GM12878 (cell line): ENCODE measurements at regions not wholly inside any gene's neighbourhood (a gene's known extent, or its start where the extent isn't known, plus 50 kb on each side); places are given as distances from the start of the nearest gene placed in this dataset.

Source experiments
- ATAC-seq: fragments of 200-7000 bp; cut with Tn5 transposase; 3 replicates; pipeline ENCODE4 v1.9.1; 2020; ENCODE audit warnings: mild to moderate bottlenecking, moderate library complexity
- BruUV-seq: library from RNA; stranded (reverse); fragments of 400-500 nt; replicated peaks from 2 replicates; lab custom pipeline; 2021; lab: Mats Ljungman, UMichigan
- CTCF ChIA-PET: fragments of 300-600 bp; sonication (Branson Sonifier 250); formaldehyde crosslinking; extraction: SDS; loops from one replicate; lab custom pipeline; 2021; ENCODE audit warnings: inconsistent platforms; lab: Yijun Ruan, JAX
- POLR2A ChIA-PET: fragments of 350-600 bp; formaldehyde crosslinking; extraction: SDS; loops from one replicate; lab custom pipeline; 2021; ENCODE audit warnings: inconsistent platforms; lab: Charles Lee
- RAD21 ChIA-PET: fragments of 300-600 bp; sonication (Branson Sonifier 250); formaldehyde crosslinking; loops from one replicate; lab custom pipeline; 2023; ENCODE audit warnings: antibody characterized with exemption; ENCODE audit not compliant: unreplicated experiment; lab: Charles Lee
- SMC1A ChIA-PET: fragments of 300-600 bp; sonication (Branson Sonifier 250); formaldehyde crosslinking; loops from one replicate; lab custom pipeline; 2023; ENCODE audit not compliant: unreplicated experiment, uncharacterized antibody; lab: Charles Lee
- DNase-seq: peaks from one replicate; pipeline ENCODE4 v3.0.0-alpha.2; 2011; ENCODE audit warnings: low read depth, low spot score
- FAIRE-seq: peaks from 3 replicates; lab custom pipeline; 2011; peaks lifted over from hg19 to GRCh38; lab: Jason Lieb, UNC
- H2AFZ ChIP-seq: 2 replicates; pipeline ENCODE4 v1.6.0; 2011; ENCODE audit warnings: low read depth, low read length, control low read depth; ENCODE audit not compliant: control insufficient read depth
- H3K27ac ChIP-seq: 2 replicates; pipeline ENCODE4 v1.5.1; 2011; ENCODE audit warnings: control low read depth; ENCODE audit not compliant: control insufficient read depth, insufficient read depth
- H3K27me3 ChIP-seq, 2 experiments: replicated peaks in 1 of 2; 2 replicates each; pipeline versions ENCODE4 v1.6.0 to v1.6.1; 2011; ENCODE audit warnings: low read length in 1 of 2; ENCODE audit not compliant: control insufficient read depth in 2 of 2, insufficient read depth in 2 of 2
- H3K36me3 ChIP-seq, 2 experiments: 2 replicates each; pipeline ENCODE4 v1.5.1; 2011; ENCODE audit warnings: low read length in 1 of 2; ENCODE audit not compliant: control insufficient read depth in 2 of 2, insufficient read depth in 2 of 2
- H3K4me1 ChIP-seq: 2 replicates; pipeline ENCODE4 v1.6.1; 2011; ENCODE audit warnings: mild to moderate bottlenecking, low read length, moderate library complexity, mixed read lengths; ENCODE audit not compliant: control insufficient read depth, insufficient read depth
- H3K4me2 ChIP-seq: 2 replicates; pipeline ENCODE4 v1.6.0; 2011; ENCODE audit warnings: control low read depth; ENCODE audit not compliant: control insufficient read depth, insufficient read depth
- H3K4me3 ChIP-seq: fragments of 200-600 bp; sonication (generic); 2 replicates; pipeline ENCODE4 v1.5.1; 2016
- H3K79me2 ChIP-seq: 2 replicates; pipeline ENCODE4 v1.6.0; 2011; ENCODE audit warnings: low read length; ENCODE audit not compliant: control insufficient read depth, insufficient read depth
- H3K9ac ChIP-seq: 2 replicates; pipeline ENCODE4 v1.8.0; 2011; ENCODE audit warnings: low read length, control low read depth, mixed read lengths; ENCODE audit not compliant: control insufficient read depth, insufficient read depth
- H3K9me3 ChIP-seq: replicated peaks from 3 replicates; pipeline ENCODE4 v1.5.1; 2011; ENCODE audit warnings: mild to moderate bottlenecking, low read length; ENCODE audit not compliant: control insufficient read depth, insufficient read depth
- H4K20me1 ChIP-seq: 2 replicates; pipeline ENCODE4 v1.6.0; 2011; ENCODE audit not compliant: control insufficient read depth, insufficient read depth
- BRCA1 ChIP-seq: IDR thresholded peaks from 2 replicates; pipeline ENCODE4 v1.6.1; 2011; ENCODE audit warnings: low read depth, low read length, improper control_type of control experiment
- CEBPB ChIP-seq, 2 experiments: fragments of 150-350 bp in 1 of 2; IDR thresholded peaks; 2 replicates each; pipeline ENCODE4 v1.6.1; 2012 to 2014; ENCODE audit warnings: low read depth in 2 of 2, low read length in 2 of 2, borderline replicate concordance in 1 of 2, inconsistent platforms in 1 of 2
- DPF2 ChIP-seq: fragments of 450-650 bp; IDR thresholded peaks from 2 replicates; pipeline ENCODE4 v1.6.1; 2017; ENCODE audit warnings: mild to moderate bottlenecking
- EED ChIP-seq: sonication (generic); IDR thresholded peaks from 2 replicates; pipeline ENCODE4 v1.6.1; 2016; ENCODE audit warnings: antibody characterized with exemption, low read depth
- ESRRA ChIP-seq: IDR thresholded peaks from 2 replicates; pipeline ENCODE4 v1.6.1; 2012; ENCODE audit warnings: mild to moderate bottlenecking, low read length, improper control_type of control experiment
- IKZF2 ChIP-seq, 2 experiments: fragments of 450-650 bp; IDR thresholded peaks; 2 replicates each; pipeline ENCODE4 v1.6.1; 2017; ENCODE audit warnings: mild to moderate bottlenecking in 2 of 2, moderate library complexity in 2 of 2
- MXI1 ChIP-seq: fragments of 150-350 bp; IDR thresholded peaks from 2 replicates; pipeline ENCODE4 v1.6.1; 2011; ENCODE audit warnings: low read depth, mild to moderate bottlenecking, inconsistent platforms, low read length, improper control_type of control experiment
- NBN ChIP-seq: fragments of 450-650 bp; IDR thresholded peaks from 2 replicates; pipeline ENCODE4 v1.6.1; 2016
- NR2C2 ChIP-seq: IDR thresholded peaks from 2 replicates; pipeline ENCODE4 v1.6.1; 2011; ENCODE audit warnings: borderline replicate concordance, low read depth; ENCODE audit not compliant: control insufficient read depth, insufficient read length
- NR2F1 ChIP-seq: fragments of 450-650 bp; conservative IDR thresholded peaks from 2 replicates; pipeline ENCODE4 v1.6.1; 2017; ENCODE audit warnings: mild to moderate bottlenecking
- RBBP5 ChIP-seq: fragments of 200-600 bp; sonication (generic); conservative IDR thresholded peaks from 2 replicates; pipeline ENCODE4 v1.6.1; 2016
- RELA ChIP-seq: fragments of 450-650 bp; IDR thresholded peaks from 2 replicates; pipeline ENCODE4 v1.8.0; 2014; ENCODE audit warnings: borderline replicate concordance; ENCODE audit not compliant: partially characterized antibody
- TCF12 ChIP-seq: IDR thresholded peaks from 2 replicates; pipeline ENCODE4 v1.6.1; 2011; ENCODE audit warnings: low read depth, mild to moderate bottlenecking, low read length
- TCF3 ChIP-seq: IDR thresholded peaks from 2 replicates; pipeline ENCODE4 v1.6.1; 2012; ENCODE audit warnings: low read depth, mild to moderate bottlenecking, low read length, borderline replicate concordance; ENCODE audit not compliant: insufficient read depth
- ZNF622 ChIP-seq: fragments of 450-650 bp; IDR thresholded peaks from 2 replicates; pipeline ENCODE4 v1.6.1; 2017; ENCODE audit warnings: mild to moderate bottlenecking, inconsistent platforms
- ZZZ3 ChIP-seq: IDR thresholded peaks from 2 replicates; pipeline ENCODE4 v1.6.1; 2011; ENCODE audit warnings: low read depth; ENCODE audit not compliant: control insufficient read depth, insufficient read length
- WGBS: methylation state at CpG from one replicate; pipeline ENCODE4 v1.1.6; 2016; ENCODE audit warnings: low lambda C conversion rate; ENCODE audit not compliant: insufficient replicate concordance, insufficient coverage; ENCODE audit errors: missing lambda C conversion rate; 5-methylcytosine and 5-hydroxymethylcytosine counted together
- in situ Hi-C: fragments of 300-500 bp; cut with MboI; formaldehyde crosslinking; loops from 9 replicates; pipeline ENCODE4 v1.14.3; 2018; ENCODE audit warnings: mixed read lengths
- intact Hi-C: fragments of 100-400 bp; cut with micrococcal nuclease; formaldehyde crosslinking; loops from one replicate; pipeline ENCODE4 v1.14.2; 2022; ENCODE audit not compliant: unreplicated experiment
- TF ChIP-seq, protein P1 (sequence below): fragments of 450-650 bp; IDR thresholded peaks from 2 replicates; pipeline ENCODE4 v1.6.1; 2018; ENCODE audit warnings: borderline replicate concordance, mild to moderate bottlenecking; ENCODE audit not compliant: partially characterized antibody
- TF ChIP-seq, protein P2 (sequence below): fragments of 450-650 bp; formaldehyde crosslinking; IDR thresholded peaks from 2 replicates; pipeline ENCODE4 v1.4.0; 2022; ENCODE audit warnings: mild to moderate bottlenecking, moderate library complexity

DNA sequence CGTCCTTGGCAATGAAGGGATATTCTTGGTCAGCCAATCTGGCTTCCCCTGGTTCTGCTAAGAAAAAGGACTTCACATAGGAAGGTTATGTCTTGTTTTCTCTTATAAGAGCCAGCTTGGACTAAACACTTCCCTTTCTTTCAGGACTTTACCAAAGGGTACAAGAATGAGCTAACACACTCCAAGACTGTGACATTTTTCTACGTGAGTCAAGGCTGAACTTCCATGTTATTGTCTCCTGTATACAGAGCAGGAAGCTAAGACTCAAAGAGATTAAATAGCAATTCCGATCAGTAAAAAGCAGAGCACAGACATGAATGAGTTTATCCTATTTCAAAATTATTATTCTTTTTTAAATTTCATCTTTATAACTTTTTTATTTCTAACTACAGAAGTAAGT lies 63.3 kb upstream of the STT3B start (continued):
- TF ChIP-seq, protein P1, sequence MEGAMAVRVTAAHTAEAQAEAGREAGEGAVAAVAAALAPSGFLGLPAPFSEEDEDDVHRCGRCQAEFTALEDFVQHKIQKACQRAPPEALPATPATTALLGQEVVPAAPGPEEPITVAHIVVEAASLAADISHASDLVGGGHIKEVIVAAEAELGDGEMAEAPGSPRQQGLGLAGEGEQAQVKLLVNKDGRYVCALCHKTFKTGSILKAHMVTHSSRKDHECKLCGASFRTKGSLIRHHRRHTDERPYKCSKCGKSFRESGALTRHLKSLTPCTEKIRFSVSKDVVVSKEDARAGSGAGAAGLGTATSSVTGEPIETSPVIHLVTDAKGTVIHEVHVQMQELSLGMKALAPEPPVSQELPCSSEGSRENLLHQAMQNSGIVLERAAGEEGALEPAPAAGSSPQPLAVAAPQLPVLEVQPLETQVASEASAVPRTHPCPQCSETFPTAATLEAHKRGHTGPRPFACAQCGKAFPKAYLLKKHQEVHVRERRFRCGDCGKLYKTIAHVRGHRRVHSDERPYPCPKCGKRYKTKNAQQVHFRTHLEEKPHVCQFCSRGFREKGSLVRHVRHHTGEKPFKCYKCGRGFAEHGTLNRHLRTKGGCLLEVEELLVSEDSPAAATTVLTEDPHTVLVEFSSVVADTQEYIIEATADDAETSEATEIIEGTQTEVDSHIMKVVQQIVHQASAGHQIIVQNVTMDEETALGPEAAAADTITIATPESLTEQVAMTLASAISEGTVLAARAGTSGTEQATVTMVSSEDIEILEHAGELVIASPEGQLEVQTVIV = no peak
- TF ChIP-seq NR2F1 (no peak), RBBP5 (no peak), TCF3 (no peak)

DNA sequence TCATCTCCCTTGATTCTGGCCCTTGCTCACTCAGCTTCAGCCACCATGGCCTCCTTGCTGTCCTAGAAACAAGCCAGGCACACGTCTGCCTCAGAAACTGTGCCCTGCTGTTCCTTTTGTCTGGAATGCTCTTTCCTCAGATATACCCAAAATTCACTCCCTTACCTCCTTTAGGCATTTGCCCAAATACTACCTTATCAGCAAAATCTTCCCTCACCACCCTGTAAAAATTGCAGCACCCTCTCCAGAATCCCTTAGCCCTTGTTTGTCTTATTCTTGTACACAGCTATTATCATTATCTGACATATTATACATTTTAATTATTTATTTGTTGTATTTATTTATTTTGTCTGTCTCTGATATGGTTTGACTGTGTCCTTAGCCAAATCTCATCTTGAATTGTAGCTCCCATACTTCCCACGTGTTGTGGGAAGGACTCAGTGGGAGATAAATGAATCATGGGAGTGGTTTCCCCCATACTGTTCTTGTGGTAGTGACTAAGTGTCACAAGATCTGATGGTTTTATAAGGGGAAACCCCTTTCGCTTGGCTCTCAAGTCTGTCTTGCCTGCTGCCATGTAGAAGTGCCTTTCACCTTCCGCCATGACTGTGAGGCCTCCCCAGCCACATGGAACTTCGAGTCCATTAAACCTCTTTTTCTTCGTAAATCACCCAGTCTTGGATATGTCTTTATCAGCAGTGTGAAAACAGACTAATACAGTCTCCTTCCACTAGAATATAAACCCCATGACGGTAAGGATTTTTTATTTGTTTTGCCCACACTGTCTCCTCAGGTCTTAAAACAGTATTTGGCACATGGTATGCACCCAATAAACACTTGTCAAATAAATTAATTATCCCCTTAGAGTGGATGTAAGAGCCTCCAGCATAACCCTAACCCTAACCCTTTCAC lies 60.0 kb upstream of the STT3B start:
- RAD21 ChIA-PET = interaction anchor here (1.2 to 1.3 kb wide), 2 partner anchors 11 kb away, joined by 3 read pairs; no protein-coding TSS in a partner anchor
- SMC1A ChIA-PET = interaction anchor here (1.1 to 1.4 kb wide), 2 partner anchors 9 to 11 kb away, joined by 3 to 9 read pairs; no protein-coding TSS in a partner anchor
- no peak overlapping the region for H3K27ac ChIP-seq
- ATAC-seq (no peak), DNase-seq (no peak), FAIRE-seq (no peak)
- no peaks in the 10 kb centered on the region for H3K36me3 ChIP-seq
- no peak overlapping the region for H3K4me2 ChIP-seq
- no peaks in the 10 kb centered on the region for H4K20me1 ChIP-seq
- POLR2A ChIA-PET = no interaction called here
- H3K79me2 ChIP-seq = no peaks in the 10 kb centered on the region
- H3K27me3 ChIP-seq = no peaks in the 10 kb centered on the region
- H2AFZ ChIP-seq = no peak overlapping the region
- intact Hi-C loops = no loop called here
- H3K9ac ChIP-seq = no peak overlapping the region
- in situ Hi-C loops = no loop called here
- no peaks in the 10 kb centered on the region; the same call in 2 of the 3 replicates for H3K9me3 ChIP-seq
- no peaks in the 10 kb centered on the region for H3K4me1 ChIP-seq
- 34% methylated on average over 7 of the region's 7 CpGs for WGBS
- CTCF ChIA-PET = no interaction called here
- no TSS peak for BruUV-seq
- H3K4me3 ChIP-seq = no peak overlapping the region
- no peak for TF ChIP-seq NBN
- peak; percentile 57 to 64 for TF ChIP-seq IKZF2 (IDR thresholded peaks at IDR 0.05)
- 0 out of 2 replicates have a peak, but pooled peaks have one; percentile 36 for TF ChIP-seq DPF2
- no peak for TF ChIP-seq RELA
- TF ChIP-seq ZZZ3 = no peak
- no peak for TF ChIP-seq BRCA1
- TF ChIP-seq, protein P2, sequence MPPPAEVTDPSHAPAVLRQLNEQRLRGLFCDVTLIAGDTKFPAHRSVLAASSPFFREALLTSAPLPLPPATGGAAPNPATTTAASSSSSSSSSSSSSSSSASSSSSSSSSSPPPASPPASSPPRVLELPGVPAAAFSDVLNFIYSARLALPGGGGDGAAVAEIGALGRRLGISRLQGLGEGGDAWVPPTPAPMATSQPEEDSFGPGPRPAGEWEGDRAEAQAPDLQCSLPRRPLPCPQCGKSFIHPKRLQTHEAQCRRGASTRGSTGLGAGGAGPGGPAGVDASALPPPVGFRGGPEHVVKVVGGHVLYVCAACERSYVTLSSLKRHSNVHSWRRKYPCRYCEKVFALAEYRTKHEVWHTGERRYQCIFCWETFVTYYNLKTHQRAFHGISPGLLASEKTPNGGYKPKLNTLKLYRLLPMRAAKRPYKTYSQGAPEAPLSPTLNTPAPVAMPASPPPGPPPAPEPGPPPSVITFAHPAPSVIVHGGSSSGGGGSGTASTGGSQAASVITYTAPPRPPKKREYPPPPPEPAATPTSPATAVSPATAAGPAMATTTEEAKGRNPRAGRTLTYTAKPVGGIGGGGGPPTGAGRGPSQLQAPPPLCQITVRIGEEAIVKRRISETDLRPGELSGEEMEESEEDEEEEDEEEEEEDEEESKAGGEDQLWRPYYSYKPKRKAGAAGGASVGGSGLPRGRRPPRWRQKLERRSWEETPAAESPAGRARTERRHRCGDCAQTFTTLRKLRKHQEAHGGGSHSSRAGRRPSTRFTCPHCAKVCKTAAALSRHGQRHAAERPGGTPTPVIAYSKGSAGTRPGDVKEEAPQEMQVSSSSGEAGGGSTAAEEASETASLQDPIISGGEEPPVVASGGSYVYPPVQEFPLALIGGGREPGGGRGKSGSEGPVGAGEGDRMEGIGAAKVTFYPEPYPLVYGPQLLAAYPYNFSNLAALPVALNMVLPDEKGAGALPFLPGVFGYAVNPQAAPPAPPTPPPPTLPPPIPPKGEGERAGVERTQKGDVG (CRISPR knock-in tag) = no peak
- no peak for TF ChIP-seq ESRRA
- no peak for TF ChIP-seq ZNF622
- no peak for TF ChIP-seq TCF12
- TF ChIP-seq CEBPB (IDR thresholded peaks at IDR 0.05; ENCODE audit: borderline replicate concordance in 1 of 2, low read depth in 2 of 2, low read length in 2 of 2) = no peak
- TF ChIP-seq RBBP5 = no peak
- TF ChIP-seq MXI1 = no peak
- TF ChIP-seq EED = no peak
- no peak for TF ChIP-seq NR2C2
